Adrenal gland (tissue), 9 donors: ENCODE measurements at regions not wholly inside any gene's neighbourhood (a gene's known extent, or its start where the extent isn't known, plus 50 kb on each side); places are given as distances from the start of the nearest gene placed in this dataset.

ENCODE experiments used
- DNase-seq, 7 donors: peaks; one replicate each; pipeline ENCODE4 v3.0.0-alpha.2; 2019 to 2020
- H3K27ac ChIP-seq, 5 donors: fragments of 200-600 bp; sonication (generic) in 4 of 5; 1 replicate in 3 of 5; 2 replicates in 2 of 5; pipeline versions ENCODE4 v1.5.1 to v1.8.0; 2016 to 2020; ENCODE audit warnings: mild to moderate bottlenecking in 1 of 5
- H3K27me3 ChIP-seq: fragments of 200-600 bp; 2 replicates; pipeline ENCODE4 v1.8.0; 2021
- H3K36me3 ChIP-seq, 2 donors: fragments of 200-600 bp; replicated peaks in 1 of 2; 1 replicate in 1 of 2; 2 replicates in 1 of 2; pipeline versions ENCODE4 v1.5.1 to v1.8.0; 2018 to 2022
- H3K4me1 ChIP-seq, 2 donors: fragments of 200-600 bp; replicated peaks in 1 of 2; 1 replicate in 1 of 2; 2 replicates in 1 of 2; pipeline versions ENCODE4 v1.5.1 to v1.8.0; 2018 to 2021
- H3K4me3 ChIP-seq, 4 donors: fragments of 200-600 bp; sonication (generic) in 3 of 4; one replicate each; pipeline ENCODE4 v1.5.1; 2016 to 2018
- H3K9me3 ChIP-seq, 3 donors: fragments of 200-600 bp; sonication (generic) in 1 of 3; replicated peaks in 1 of 3; 1 replicate in 2 of 3; 2 replicates in 1 of 3; pipeline versions ENCODE4 v1.5.1 to v1.8.0; 2016 to 2021
- CTCF ChIP-seq, 6 experiments: fragments of 450-650 bp in 4 of 6; fragments of 200-600 bp in 2 of 6; sonication (generic) in 1 of 6; IDR thresholded peaks; 1 replicate in 5 of 6; 2 replicates in 1 of 6; pipeline versions ENCODE4 v1.5.1 to v1.8.0; 2016 to 2021; ENCODE audit warnings: antibody characterized with exemption in 6 of 6, mild to moderate bottlenecking in 2 of 6, moderate library complexity in 1 of 6
- POLR2A ChIP-seq, 2 donors: fragments of 450-650 bp; IDR thresholded peaks; one replicate each; pipeline ENCODE4 v1.6.1; 2017; ENCODE audit warnings: antibody characterized with exemption in 2 of 2, mild to moderate bottlenecking in 2 of 2, moderate library complexity in 1 of 2
- WGBS, 4 donors: extraction: QIAGEN DNeasy Blood & Tissue Kit in 2 of 4; methylation state at CpG; one replicate each; pipeline versions ENCODE4 v1.1.5 to v1.1.7; 2013 to 2017; 5-methylcytosine and 5-hydroxymethylcytosine counted together
- intact Hi-C, 2 donors: fragments of 100-400 bp; cut with DNase I; formaldehyde crosslinking; loops; one replicate each; pipeline versions ENCODE4 v1.14.1 to v1.15.0; 2022 to 2023
- donor health status: healthy with polysubstance abuse.
- donor health status: Bipolar disorder and iron deficiency.
- donor health status: DM: yes; HTN: yes; CAD: no.
- donor health status: DM: no; HTN: no; CAD: no.
- donor health status: DM: no; HTN: no; CAD: no.

- Histone ChIP-seq H3K27ac (no peak overlapping the region), H3K4me3 (no peak overlapping the region), H3K36me3 (no peaks in the 10 kb centered on the region), H3K4me1 (no peaks in the 10 kb centered on the region), H3K9me3 (no peaks in the 10 kb centered on the region), H3K27me3 (no peaks in the 10 kb centered on the region)
- TF ChIP-seq CTCF (IDR thresholded peaks at IDR 0.05) (no peak), POLR2A (IDR thresholded peaks at IDR 0.05) (no peak)
- WGBS, 4 donors, result 84 to 100% (median 89%) methylated on average over 1 of the region's 1 CpG
- DNase-seq, result no peak
- intact Hi-C loops, result no loop called here
Measured at GRCh38 chr2:126966601-126967000, 67.9 kb downstream of the TEX51 start.

- TF ChIP-seq POLR2A (IDR thresholded peaks at IDR 0.05) (no peak), CTCF (IDR thresholded peaks at IDR 0.05) (no peak)
- H3K4me1 ChIP-seq, result peaks cover 0 to 5% of the 10 kb centered on the region in 2 donors
- intact Hi-C loops, result no loop called here
- H3K9me3 ChIP-seq, result no peaks in the 10 kb centered on the region
- H3K36me3 ChIP-seq, result no peaks in the 10 kb centered on the region
- 59 to 63% (median 62%) methylated on average over 3 of the region's 3 CpGs; no CpG with 5 or more reads in 1 of the 4 donors for WGBS, 4 donors
- no peaks in the 10 kb centered on the region for H3K27me3 ChIP-seq
- no peak overlapping the region for H3K27ac ChIP-seq
- H3K4me3 ChIP-seq, result no peak overlapping the region
- DNase-seq, result no peak
Measured at GRCh38 chr2:126970583-126970982, 71.9 kb downstream of the TEX51 start.

- H3K4me3 ChIP-seq, result no peak overlapping the region
- intact Hi-C loops, result no loop called here
- no peaks in the 10 kb centered on the region for H3K27me3 ChIP-seq
- no peaks in the 10 kb centered on the region for H3K9me3 ChIP-seq
- peak in 2 of 7 donors; percentile 20 to 21 for DNase-seq
- TF ChIP-seq POLR2A (IDR thresholded peaks at IDR 0.05), result no peak
- TF ChIP-seq CTCF (IDR thresholded peaks at IDR 0.05), result no peak
- no peak overlapping the region for H3K27ac ChIP-seq
- no peaks in the 10 kb centered on the region for H3K36me3 ChIP-seq
- H3K4me1 ChIP-seq, result peaks cover 0 to 5% of the 10 kb centered on the region in 2 donors
- 75 to 82% (median 77%) methylated on average over 11 to 14 of the region's 14 CpGs for WGBS, 4 donors
Measured at GRCh38 chr2:126971162-126971480, 72.4 kb downstream of the TEX51 start.

GRCh38 chr2:126971481-126972278, 73.0 kb downstream of the TEX51 start:
- DNase-seq, result peak; percentile 68 to 90 (median 78)
- Histone ChIP-seq H3K4me3 (peak overlapping the region in 1 of 4 donors; percentile 54), H3K4me1 (peaks cover 0 to 5% of the 10 kb centered on the region in 2 donors), H3K36me3 (no peaks in the 10 kb centered on the region), H3K9me3 (no peaks in the 10 kb centered on the region), H3K27me3 (no peaks in the 10 kb centered on the region), H3K27ac (peak overlapping the region in 3 of 5 donors; percentile 38 to 57 (median 51))
- no peak for TF ChIP-seq POLR2A (IDR thresholded peaks at IDR 0.05)
- TF ChIP-seq CTCF (IDR thresholded peaks at IDR 0.05), result peak; percentile 71 to 97 (median 88)
- 10 to 19% (median 13%) methylated on average over 10 to 42 of the region's 43 CpGs for WGBS, 4 donors
- intact Hi-C loops, result no loop called here
